Osteocyte (in vitro differentiated cells): ENCODE measurements at regions not wholly inside any gene's neighbourhood (a gene's known extent, or its start where the extent isn't known, plus 50 kb on each side); places are given as distances from the start of the nearest gene placed in this dataset.

Experiments
- DNase-seq: peaks from one replicate; pipeline ENCODE4 v3.0.0; 2021; ENCODE audit warnings: mixed read lengths; ENCODE audit not compliant: unreplicated experiment; ENCODE audit errors: extremely low spot score
- H3K27ac Mint-ChIP-seq: one replicate; pipeline ENCODE4 v1.8.0; 2021; ENCODE audit warnings: mild to moderate bottlenecking, mixed read lengths; ENCODE audit not compliant: unreplicated experiment
- H3K27me3 Mint-ChIP-seq: one replicate; pipeline ENCODE4 v1.8.0; 2021; ENCODE audit warnings: mixed read lengths; ENCODE audit not compliant: unreplicated experiment
- H3K36me3 Mint-ChIP-seq: one replicate; pipeline ENCODE4 v1.8.0; 2021; ENCODE audit warnings: mixed read lengths; ENCODE audit not compliant: unreplicated experiment
- H3K4me1 Mint-ChIP-seq: one replicate; pipeline ENCODE4 v1.8.0; 2021; ENCODE audit warnings: mixed read lengths; ENCODE audit not compliant: unreplicated experiment
- H3K4me3 Mint-ChIP-seq: one replicate; pipeline ENCODE4 v1.8.0; 2021; ENCODE audit warnings: mild to moderate bottlenecking, moderate library complexity, mixed read lengths; ENCODE audit not compliant: unreplicated experiment
- H3K9me3 Mint-ChIP-seq: one replicate; pipeline ENCODE4 v1.8.0; 2021; ENCODE audit warnings: mixed read lengths; ENCODE audit not compliant: unreplicated experiment
- CTCF ChIP-seq: fragments of 200-600 bp; sonication (generic); IDR thresholded peaks from 2 replicates; pipeline ENCODE4 v1.5.0; 2021; ENCODE audit warnings: antibody characterized with exemption, mild to moderate bottlenecking, moderate library complexity

DNA sequence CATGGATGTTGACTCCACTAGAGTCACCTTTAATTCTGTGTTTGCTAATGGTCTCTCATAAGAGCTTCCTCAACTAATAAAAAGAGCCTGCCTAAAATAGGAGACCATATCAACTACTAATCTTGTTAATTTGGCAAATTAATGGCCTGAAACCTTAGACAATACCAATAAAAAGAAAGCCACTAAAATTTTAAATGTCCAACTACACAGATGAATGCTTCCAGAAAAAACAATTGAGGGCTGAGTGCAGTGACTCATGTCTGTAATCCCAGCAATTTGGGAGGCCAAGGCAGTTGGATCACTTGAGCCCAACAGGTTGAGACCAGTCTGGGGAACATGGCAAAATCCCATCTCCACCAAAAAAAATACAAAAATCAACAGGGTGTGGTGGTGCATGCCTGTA is 230.9 kb downstream of the NSUN3 start:
- no peaks in the 10 kb centered on the region for H3K36me3 Mint-ChIP-seq
- DNase-seq: no peak

DNA sequence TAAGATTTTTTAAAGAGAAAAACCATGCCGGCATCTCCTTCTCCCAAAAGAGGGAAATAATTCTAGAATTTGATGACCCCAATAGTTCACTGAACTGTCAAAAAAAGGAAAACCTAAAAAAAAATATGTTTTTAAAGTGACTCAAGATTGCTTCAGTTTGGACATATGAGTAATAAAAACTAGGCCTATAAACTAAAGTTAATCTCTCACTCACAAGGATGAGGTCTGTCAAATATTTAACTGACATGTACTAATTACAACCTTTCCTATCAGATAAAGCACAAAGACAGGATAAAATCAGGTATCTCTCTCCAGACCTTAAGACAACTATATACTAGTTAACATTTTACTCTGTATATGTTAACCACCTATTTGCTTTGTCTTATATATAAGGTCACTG is 231.9 kb downstream of the NSUN3 start:
- Mint-ChIP-seq H3K36me3 (no peaks in the 10 kb centered on the region), H3K27ac (no peak overlapping the region), H3K9me3 (no peaks in the 10 kb centered on the region), H3K4me1 (no peaks in the 10 kb centered on the region), H3K4me3 (no peak overlapping the region), H3K27me3 (no peaks in the 10 kb centered on the region)
- DNase-seq: no peak
- TF ChIP-seq CTCF: no peak

More for the DNA sequence above, 230.9 kb downstream of the NSUN3 start:
- Mint-ChIP-seq H3K27ac (no peak overlapping the region), H3K4me1 (no peaks in the 10 kb centered on the region), H3K4me3 (no peak overlapping the region), H3K9me3 (no peaks in the 10 kb centered on the region), H3K27me3 (no peaks in the 10 kb centered on the region)
- no peak for TF ChIP-seq CTCF

DNA sequence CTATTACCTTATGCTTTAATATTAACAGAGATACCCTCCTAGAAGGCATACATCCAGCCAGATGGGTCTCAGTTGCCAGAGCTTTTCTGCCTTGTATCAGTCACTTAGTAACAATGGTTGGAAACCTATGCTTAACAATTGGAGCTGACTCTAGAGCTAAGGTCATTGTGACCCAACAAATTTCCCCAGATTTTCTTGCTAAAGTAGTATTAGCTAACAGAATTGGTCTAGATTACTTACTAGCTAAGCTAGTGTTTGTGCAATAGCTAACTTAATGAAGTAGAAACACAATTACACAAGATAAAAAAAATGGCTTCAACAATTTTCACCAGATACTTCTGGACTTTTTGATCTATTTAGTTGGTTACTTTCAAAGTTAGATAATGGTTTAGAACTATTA is 236.9 kb downstream of the NSUN3 start:
- Mint-ChIP-seq H3K27ac (no peak overlapping the region), H3K4me1 (peaks cover 10% of the 10 kb centered on the region), H3K27me3 (no peaks in the 10 kb centered on the region), H3K9me3 (no peaks in the 10 kb centered on the region), H3K4me3 (no peak overlapping the region), H3K36me3 (no peaks in the 10 kb centered on the region)
- no peak for TF ChIP-seq CTCF
- no peak for DNase-seq

DNA sequence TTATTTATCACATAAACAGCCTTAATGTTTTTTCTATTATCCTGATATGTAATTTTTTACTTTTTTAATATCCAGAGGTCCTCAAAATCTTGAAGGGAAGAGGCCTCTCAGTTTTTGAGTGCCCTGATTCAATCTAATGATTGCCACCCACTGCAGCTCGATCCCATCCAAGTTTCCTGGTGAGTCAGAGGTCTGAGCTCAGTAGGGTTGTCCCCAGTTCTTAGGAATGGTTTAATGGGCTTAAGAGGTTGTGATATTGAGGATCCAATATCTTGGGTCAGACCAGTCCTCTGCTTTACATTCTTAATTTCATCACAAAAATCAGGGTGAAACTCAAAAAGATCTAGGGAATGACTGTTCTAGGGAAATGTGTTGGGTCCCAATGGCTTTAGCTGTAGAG is 238.5 kb downstream of the NSUN3 start:
- DNase-seq: no peak
- no peaks in the 10 kb centered on the region for H3K27me3 Mint-ChIP-seq
- H3K4me3 Mint-ChIP-seq: no peak overlapping the region
- no peak overlapping the region for H3K27ac Mint-ChIP-seq
- H3K9me3 Mint-ChIP-seq: no peaks in the 10 kb centered on the region
- H3K4me1 Mint-ChIP-seq: peaks cover 13% of the 10 kb centered on the region
- no peak for TF ChIP-seq CTCF
- H3K36me3 Mint-ChIP-seq: no peaks in the 10 kb centered on the region

DNA sequence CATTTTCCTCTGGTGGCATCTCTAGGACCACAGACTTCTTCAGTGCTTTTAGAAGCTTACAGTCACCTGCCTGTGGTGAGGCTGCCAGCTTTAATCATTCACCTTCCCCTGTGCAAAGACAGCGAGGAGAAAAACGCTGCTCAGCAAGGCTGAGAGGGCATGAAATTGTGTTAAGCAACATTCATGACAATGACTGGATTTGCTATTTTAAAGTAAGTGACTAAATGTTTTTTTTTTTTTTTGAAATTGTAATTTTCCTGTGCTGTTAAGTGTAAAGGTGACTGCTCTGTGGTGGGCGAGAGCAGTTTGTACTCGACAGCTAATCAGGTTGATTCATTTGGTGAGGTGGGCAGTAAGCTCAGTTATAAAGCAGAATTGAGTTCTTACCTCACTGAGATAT is 240.4 kb downstream of the NSUN3 start:
- DNase-seq: no peak
- Mint-ChIP-seq H3K4me1 (peaks cover 13% of the 10 kb centered on the region), H3K36me3 (no peaks in the 10 kb centered on the region), H3K9me3 (no peaks in the 10 kb centered on the region), H3K27ac (no peak overlapping the region), H3K27me3 (no peaks in the 10 kb centered on the region), H3K4me3 (no peak overlapping the region)
- TF ChIP-seq CTCF: no peak
